Mesendoderm (in vitro differentiated cells): ENCODE measurements at regions not wholly inside any gene's neighbourhood (a gene's known extent, or its start where the extent isn't known, plus 50 kb on each side); places are given as distances from the start of the nearest gene placed in this dataset.
A peak's percentile ranks its signal among the peaks of the same experiment; 100 is the strongest.
"Not testable (repeated sequence)": the region's sequence is repeated elsewhere in the genome, so short reads cannot be mapped to it uniquely, and the experiment has no call there.

Experiments
- DNase-seq: peaks from one replicate; pipeline ENCODE4 v3.0.0; 2013
- H2AK5ac ChIP-seq: 2 replicates; pipeline ENCODE4 v1.6.1; 2013; ENCODE audit warnings: low read length, inconsistent platforms
- H2BK120ac ChIP-seq: 2 replicates; pipeline ENCODE4 v1.6.1; 2013; ENCODE audit warnings: low read depth, mild to moderate bottlenecking, low read length, moderate library complexity, mixed read lengths
- H2BK15ac ChIP-seq: replicated peaks from 2 replicates; pipeline ENCODE4 v1.6.1; 2013; ENCODE audit warnings: low read depth, mild to moderate bottlenecking, moderate library complexity
- H2BK5ac ChIP-seq: 2 replicates; pipeline ENCODE4 v1.6.1; 2013; ENCODE audit warnings: low read length, inconsistent platforms
- H3K18ac ChIP-seq: 2 replicates; pipeline ENCODE4 v1.6.1; 2013; ENCODE audit warnings: mild to moderate bottlenecking, low read length, mixed read lengths
- H3K23ac ChIP-seq: one replicate; pipeline ENCODE4 v1.6.1; 2013; ENCODE audit warnings: low read length
- H3K27ac ChIP-seq: 2 replicates; pipeline ENCODE4 v1.5.1; 2013; ENCODE audit warnings: low read depth, mild to moderate bottlenecking, inconsistent platforms, low read length, moderate library complexity
- H3K27me3 ChIP-seq: 2 replicates; pipeline ENCODE4 v1.6.1; 2013; ENCODE audit warnings: low read length, control low read depth, mild to moderate bottlenecking, inconsistent platforms; ENCODE audit not compliant: insufficient read depth, poor library complexity
- H3K36me3 ChIP-seq: 2 replicates; pipeline ENCODE4 v1.6.1; 2013; ENCODE audit warnings: low read length, inconsistent platforms; ENCODE audit not compliant: control insufficient read depth, insufficient read depth
- H3K4ac ChIP-seq: one replicate; pipeline ENCODE4 v1.6.1; 2013; ENCODE audit warnings: low read depth, mild to moderate bottlenecking, low read length, moderate library complexity
- H3K4me1 ChIP-seq: 2 replicates; pipeline ENCODE4 v1.6.1; 2013; ENCODE audit warnings: low read depth, low read length, inconsistent platforms; ENCODE audit not compliant: control insufficient read depth
- H3K4me2 ChIP-seq: 2 replicates; pipeline ENCODE4 v1.6.1; 2013; ENCODE audit warnings: low read length
- H3K4me3 ChIP-seq: 2 replicates; pipeline ENCODE4 v1.5.1; 2013; ENCODE audit warnings: mild to moderate bottlenecking, low read length
- H3K56ac ChIP-seq: one replicate; pipeline ENCODE4 v1.6.1; 2013; ENCODE audit warnings: low read length
- H3K79me1 ChIP-seq: 2 replicates; pipeline ENCODE4 v1.6.1; 2013; ENCODE audit warnings: low read length, inconsistent platforms
- H3K79me2 ChIP-seq: 2 replicates; pipeline ENCODE4 v1.6.1; 2013; ENCODE audit warnings: mild to moderate bottlenecking, low read length; ENCODE audit not compliant: control insufficient read depth, insufficient read depth
- H3K9ac ChIP-seq: 2 replicates; pipeline ENCODE4 v1.6.1; 2013; ENCODE audit warnings: low read length, inconsistent platforms
- H4K5ac ChIP-seq: one replicate; pipeline ENCODE4 v1.6.1; 2013; ENCODE audit warnings: low read length
- H4K8ac ChIP-seq: one replicate; pipeline ENCODE4 v1.6.1; 2013; ENCODE audit warnings: low read depth, mild to moderate bottlenecking, control low read depth, low read length, moderate library complexity
- WGBS: extraction: QIAGEN DNeasy Blood & Tissue Kit; methylation state at CpG from one replicate; pipeline ENCODE4 v1.1.7; 2013; ENCODE audit warnings: low lambda C conversion rate, missing lambda C conversion rate; ENCODE audit not compliant: insufficient coverage; ENCODE audit errors: extremely low coverage; 5-methylcytosine and 5-hydroxymethylcytosine counted together

- no peak overlapping the region for H4K5ac ChIP-seq
- H3K79me1 ChIP-seq = no peaks in the 10 kb centered on the region
- no peak overlapping the region for H2AK5ac ChIP-seq
- no peak for DNase-seq
- no peak overlapping the region for H3K4me3 ChIP-seq
- no peaks in the 10 kb centered on the region for H3K4me1 ChIP-seq
- no peak overlapping the region for H4K8ac ChIP-seq
- H2BK120ac ChIP-seq = no peak overlapping the region
- no peaks in the 10 kb centered on the region for H3K27me3 ChIP-seq
- no peak overlapping the region for H3K9ac ChIP-seq
- H3K4me2 ChIP-seq = no peak overlapping the region
- no CpG with 5 or more reads among the region's 1 CpG for WGBS
- no peak overlapping the region for H2BK5ac ChIP-seq
- H3K4ac ChIP-seq = no peak overlapping the region
- H3K79me2 ChIP-seq = no peaks in the 10 kb centered on the region
- H3K36me3 ChIP-seq = no peaks in the 10 kb centered on the region
- no peak overlapping the region for H2BK15ac ChIP-seq
- H3K18ac ChIP-seq = no peak overlapping the region
- no peak overlapping the region for H3K56ac ChIP-seq
- H3K23ac ChIP-seq = no peak overlapping the region
- no peak overlapping the region for H3K27ac ChIP-seq
Measured at GRCh38 chr13:90592943-90593342, 754.5 kb upstream of the MIR17HG start.

DNA sequence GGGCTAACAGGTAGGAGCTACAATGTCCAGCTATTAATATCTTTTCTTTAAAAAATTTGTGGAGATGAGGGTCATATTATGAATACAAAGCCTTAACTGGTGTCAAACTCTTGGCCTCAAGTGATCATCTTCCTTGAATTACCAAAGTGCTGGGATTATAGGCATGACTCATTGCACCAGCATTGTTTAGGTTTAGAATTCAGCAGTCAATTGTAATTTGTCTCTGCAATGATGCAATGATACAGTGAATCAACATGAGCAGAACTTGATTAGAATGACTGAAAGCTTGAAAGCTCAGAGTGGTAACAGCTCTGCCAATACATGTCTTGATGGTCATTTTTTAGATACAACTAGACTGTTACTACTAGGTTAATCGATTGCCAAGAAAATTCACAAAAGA, 752.8 kb upstream of the MIR17HG start:
- Histone ChIP-seq H4K8ac (no peak overlapping the region), H4K5ac (no peak overlapping the region), H2BK5ac (no peak overlapping the region), H3K23ac (no peak overlapping the region), H3K4ac (no peak overlapping the region), H3K27ac (no peak overlapping the region), H3K9ac (no peak overlapping the region), H3K4me1 (no peaks in the 10 kb centered on the region), H2BK15ac (peak overlapping the region; percentile 45), H3K79me1 (no peaks in the 10 kb centered on the region), H3K27me3 (no peaks in the 10 kb centered on the region), H3K36me3 (no peaks in the 10 kb centered on the region), H2AK5ac (no peak overlapping the region), H3K56ac (no peak overlapping the region), H3K4me3 (no peak overlapping the region), H3K79me2 (no peaks in the 10 kb centered on the region), H3K18ac (no peak overlapping the region), H3K4me2 (no peak overlapping the region), H2BK120ac (no peak overlapping the region)
- WGBS = no CpG with 5 or more reads among the region's 1 CpG
- peak; percentile 60 for DNase-seq

DNA sequence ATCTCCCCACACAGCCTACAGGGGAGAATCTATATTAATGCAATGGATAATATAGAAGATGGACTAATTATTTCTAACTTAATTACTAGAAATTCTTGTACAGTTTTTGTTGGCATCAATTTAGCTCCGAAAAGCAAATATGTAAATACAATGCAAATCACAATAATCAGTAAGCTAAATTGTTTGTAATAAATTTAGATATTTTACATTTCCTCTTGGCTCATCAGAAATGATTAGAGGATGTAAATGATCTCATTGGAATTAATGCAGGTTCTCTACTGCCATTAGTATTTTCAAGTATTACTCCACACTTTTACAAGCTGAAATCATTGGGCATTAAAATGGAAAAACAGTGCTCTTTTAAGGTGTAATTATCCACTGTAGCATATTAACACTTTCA, 741.8 kb upstream of the MIR17HG start:
- Histone ChIP-seq H2BK120ac (no peak overlapping the region), H3K79me1 (no peaks in the 10 kb centered on the region), H2BK5ac (no peak overlapping the region), H3K27me3 (no peaks in the 10 kb centered on the region), H4K5ac (no peak overlapping the region), H2AK5ac (no peak overlapping the region), H3K4ac (no peak overlapping the region), H3K23ac (no peak overlapping the region), H3K79me2 (no peaks in the 10 kb centered on the region), H3K18ac (no peak overlapping the region), H3K56ac (no peak overlapping the region), H3K4me3 (no peak overlapping the region), H2BK15ac (no peak overlapping the region), H3K9ac (no peak overlapping the region), H3K4me2 (no peak overlapping the region), H3K27ac (no peak overlapping the region), H4K8ac (no peak overlapping the region), H3K4me1 (no peaks in the 10 kb centered on the region), H3K36me3 (no peaks in the 10 kb centered on the region)
- no CpG with 5 or more reads among the region's 1 CpG for WGBS
- DNase-seq = no peak

DNA sequence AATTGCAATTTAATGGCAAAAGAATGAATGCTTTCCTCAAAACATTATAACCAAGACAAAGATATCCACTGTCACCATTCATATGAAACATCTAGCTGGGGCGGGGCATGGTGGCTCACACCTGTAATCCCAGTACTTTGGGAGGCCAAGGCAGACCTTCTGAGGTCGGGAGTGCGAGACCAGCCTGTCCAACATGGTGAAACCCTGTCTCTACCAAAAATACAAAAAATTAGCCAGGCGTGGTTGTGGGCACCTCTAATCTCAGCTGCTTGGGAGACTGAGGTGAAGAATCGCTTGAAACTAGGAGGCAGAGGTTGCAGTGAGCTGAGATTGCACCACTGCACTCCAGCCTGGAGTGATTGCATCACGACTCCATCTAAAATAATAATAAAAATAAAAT, 740.6 kb upstream of the MIR17HG start:
- H3K79me1 ChIP-seq, H3K79me2 ChIP-seq, H3K27me3 ChIP-seq, H2BK5ac ChIP-seq, H4K8ac ChIP-seq, DNase-seq, H2AK5ac ChIP-seq, H2BK120ac ChIP-seq, H3K4ac ChIP-seq, H3K36me3 ChIP-seq, H3K9ac ChIP-seq, H3K23ac ChIP-seq, H3K18ac ChIP-seq, H4K5ac ChIP-seq, H3K4me3 ChIP-seq, H3K27ac ChIP-seq, H3K4me1 ChIP-seq, H2BK15ac ChIP-seq, H3K56ac ChIP-seq, H3K4me2 ChIP-seq: not testable (repeated sequence)
- WGBS = no CpG with 5 or more reads among the region's 6 CpGs

DNA sequence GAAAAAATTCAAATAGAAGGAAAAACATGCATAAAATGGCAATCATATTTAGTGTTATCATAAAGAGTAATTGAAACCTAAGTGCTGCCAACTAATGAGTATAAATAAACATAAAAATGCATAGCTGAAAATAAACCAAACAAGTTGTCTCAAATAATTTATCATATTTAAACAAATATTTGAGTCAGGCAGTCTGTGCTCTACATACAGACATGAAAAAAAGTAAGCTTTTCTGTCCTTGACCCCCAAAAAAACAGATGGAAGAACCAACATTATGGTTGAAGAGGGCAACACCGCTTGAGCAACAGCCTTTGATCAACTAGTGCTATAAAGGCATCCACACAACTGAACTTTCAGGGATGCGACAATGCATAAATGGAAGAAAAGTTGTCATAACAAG, 735.1 kb upstream of the MIR17HG start:
- no peak overlapping the region for H2BK15ac ChIP-seq
- H3K23ac ChIP-seq = no peak overlapping the region
- no peak overlapping the region for H2BK120ac ChIP-seq
- no peak overlapping the region for H3K4me3 ChIP-seq
- H3K18ac ChIP-seq = no peak overlapping the region
- no peak overlapping the region for H2BK5ac ChIP-seq
- no peaks in the 10 kb centered on the region for H3K36me3 ChIP-seq
- no CpG with 5 or more reads among the region's 2 CpGs for WGBS
- H4K8ac ChIP-seq = no peak overlapping the region
- H3K4ac ChIP-seq = no peak overlapping the region
- no peak overlapping the region for H4K5ac ChIP-seq
- no peaks in the 10 kb centered on the region for H3K79me1 ChIP-seq
- H3K27me3 ChIP-seq = no peaks in the 10 kb centered on the region
- DNase-seq = no peak
- H2AK5ac ChIP-seq = no peak overlapping the region
- H3K4me2 ChIP-seq = no peak overlapping the region
- no peak overlapping the region for H3K27ac ChIP-seq
- H3K56ac ChIP-seq = no peak overlapping the region
- no peaks in the 10 kb centered on the region for H3K4me1 ChIP-seq
- H3K9ac ChIP-seq = no peak overlapping the region
- no peaks in the 10 kb centered on the region for H3K79me2 ChIP-seq

DNA sequence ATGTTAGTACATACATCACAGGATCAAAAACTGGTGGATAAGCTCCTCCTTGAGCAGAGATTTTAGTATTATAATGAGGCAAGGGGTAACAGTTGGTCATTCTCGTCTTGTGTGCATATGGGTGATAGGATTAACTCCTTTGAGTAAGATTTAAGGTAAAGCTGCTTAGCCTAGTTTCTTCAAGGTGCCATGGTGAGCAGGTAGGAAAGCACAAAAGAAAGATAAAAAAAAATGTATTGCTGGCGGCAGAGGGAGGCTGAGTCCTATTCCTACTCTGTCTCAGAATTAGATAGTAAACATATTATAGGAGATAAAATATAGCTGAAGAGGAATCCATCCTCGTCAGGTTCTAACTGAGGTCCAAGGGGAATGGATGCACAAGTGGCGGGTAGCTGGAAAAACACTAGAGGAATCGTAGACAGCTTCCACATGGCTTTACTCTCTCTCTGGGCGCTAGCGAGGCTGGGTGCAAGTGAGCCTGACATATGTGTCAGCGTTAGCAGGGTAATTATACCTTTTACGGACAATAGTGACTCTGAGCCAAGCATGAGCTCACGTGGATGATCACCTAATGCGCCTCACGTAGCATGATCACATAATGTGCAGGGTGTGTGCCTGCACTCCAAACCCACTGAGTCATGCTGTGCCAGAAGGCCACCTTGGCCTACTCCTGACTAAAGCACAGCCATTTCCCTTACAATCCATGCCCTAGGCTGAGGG, 734.3 kb upstream of the MIR17HG start:
- H4K8ac ChIP-seq = no peak overlapping the region
- no peaks in the 10 kb centered on the region for H3K4me1 ChIP-seq
- H3K79me1 ChIP-seq = no peaks in the 10 kb centered on the region
- H3K27me3 ChIP-seq = no peaks in the 10 kb centered on the region
- no peaks in the 10 kb centered on the region for H3K36me3 ChIP-seq
- H3K4me2 ChIP-seq = no peak overlapping the region
- H3K56ac ChIP-seq = no peak overlapping the region
- H2BK120ac ChIP-seq = no peak overlapping the region
- no peak overlapping the region for H2BK5ac ChIP-seq
- H3K4me3 ChIP-seq = no peak overlapping the region
- no peak overlapping the region for H3K27ac ChIP-seq
- no CpG with 5 or more reads among the region's 12 CpGs for WGBS
- no peak for DNase-seq
- no peak overlapping the region for H3K4ac ChIP-seq
- H2AK5ac ChIP-seq = no peak overlapping the region
- H3K79me2 ChIP-seq = no peaks in the 10 kb centered on the region
- no peak overlapping the region for H3K23ac ChIP-seq
- H2BK15ac ChIP-seq = no peak overlapping the region
- no peak overlapping the region for H4K5ac ChIP-seq
- H3K18ac ChIP-seq = no peak overlapping the region
- no peak overlapping the region for H3K9ac ChIP-seq
